ENCODE measurements at regions not wholly inside any gene's neighbourhood (a gene's known extent, or its start where the extent isn't known, plus 50 kb on each side); places are given as distances from the start of the nearest gene placed in this dataset.

DNA sequence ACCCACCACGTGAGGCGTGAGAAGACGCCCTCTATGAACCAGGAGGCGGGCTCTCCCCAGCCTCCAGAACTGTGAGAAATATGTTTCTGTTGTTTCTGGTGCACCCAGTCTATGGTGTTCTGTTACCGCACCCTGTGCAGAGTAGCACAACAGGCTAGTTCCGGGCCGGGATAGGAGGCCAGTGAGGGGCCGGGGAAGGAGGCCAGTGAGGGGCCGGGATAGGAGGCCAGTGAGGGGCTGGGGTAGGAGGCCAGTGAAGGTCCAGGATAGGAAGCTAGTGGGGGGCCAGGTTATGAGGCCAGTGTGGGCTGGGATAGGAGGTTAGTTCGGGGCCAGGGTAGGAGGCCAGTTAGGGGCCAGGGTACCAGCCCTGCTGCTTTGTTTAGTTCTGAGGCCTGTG is 204.6 kb downstream of the BARX2 start:
- Histone ChIP-seq H3K18ac (ENCODE audit: insufficient read length, low read depth, low read length) (no peak overlapping the region), H2BK15ac (ENCODE audit: low read depth, low read length) (no peak overlapping the region), H2AK5ac (ENCODE audit: insufficient read length, low read length) (no peak overlapping the region), H2BK12ac (ENCODE audit: insufficient read length, low read depth, low read length) (no peak overlapping the region), H3K9ac (ENCODE audit: extremely low read depth, insufficient read length, low read length) (no peak overlapping the region), H2BK120ac (ENCODE audit: low read depth, low read length, poor library complexity, severe bottlenecking) (no peak overlapping the region), H3K27ac (ENCODE audit: insufficient read length, low read depth, low read length) (no peak overlapping the region), H2AFZ (ENCODE audit: low read length) (no peak overlapping the region), H4K5ac (ENCODE audit: insufficient read length, low read depth, low read length) (no peak overlapping the region), H3K23ac (ENCODE audit: insufficient read length, low read depth, low read length) (no peak overlapping the region), H3K79me2 (ENCODE audit: insufficient read depth, low read length) (no peaks in the 10 kb centered on the region), H3K4ac (ENCODE audit: low read depth, low read length) (no peak overlapping the region), H2BK20ac (ENCODE audit: low read depth, low read length, poor library complexity, severe bottlenecking) (no peak overlapping the region), H3K27me3 (ENCODE audit: insufficient read depth, low read length) (no peaks in the 10 kb centered on the region), H3K14ac (ENCODE audit: insufficient read depth, low read length) (no peak overlapping the region), H4K91ac (ENCODE audit: insufficient read length, low read depth, low read length) (no peak overlapping the region), H3K79me1 (ENCODE audit: insufficient read depth, low read depth, low read length, poor library complexity, severe bottlenecking) (no peaks in the 10 kb centered on the region), H2BK5ac (ENCODE audit: insufficient read length, low read length) (no peak overlapping the region), H4K8ac (replicated peaks; ENCODE audit: insufficient read length, low read depth, low read length) (no peak overlapping the region), H3K56ac (ENCODE audit: insufficient read length, low read depth, low read length) (no peak overlapping the region), H3K4me2 (ENCODE audit: insufficient read depth, insufficient read length, low read length) (no peak overlapping the region), H3K9me3 (ENCODE audit: control insufficient read depth, low read depth, low read length) (no peaks in the 10 kb centered on the region), H3K4me1 (ENCODE audit: insufficient read depth, low read length) (no peaks in the 10 kb centered on the region), H3T11ph (ENCODE audit: low read length) (no peak overlapping the region), H4K20me1 (ENCODE audit: control insufficient read depth, insufficient read depth, insufficient read length) (no peaks in the 10 kb centered on the region), H3K23me2 (ENCODE audit: insufficient read length, low read depth, low read length, poor library complexity, severe bottlenecking) (no peaks in the 10 kb centered on the region)
- H3K27ac Mint-ChIP-seq, result no peak overlapping the region
- TF ChIP-seq, protein P1, sequence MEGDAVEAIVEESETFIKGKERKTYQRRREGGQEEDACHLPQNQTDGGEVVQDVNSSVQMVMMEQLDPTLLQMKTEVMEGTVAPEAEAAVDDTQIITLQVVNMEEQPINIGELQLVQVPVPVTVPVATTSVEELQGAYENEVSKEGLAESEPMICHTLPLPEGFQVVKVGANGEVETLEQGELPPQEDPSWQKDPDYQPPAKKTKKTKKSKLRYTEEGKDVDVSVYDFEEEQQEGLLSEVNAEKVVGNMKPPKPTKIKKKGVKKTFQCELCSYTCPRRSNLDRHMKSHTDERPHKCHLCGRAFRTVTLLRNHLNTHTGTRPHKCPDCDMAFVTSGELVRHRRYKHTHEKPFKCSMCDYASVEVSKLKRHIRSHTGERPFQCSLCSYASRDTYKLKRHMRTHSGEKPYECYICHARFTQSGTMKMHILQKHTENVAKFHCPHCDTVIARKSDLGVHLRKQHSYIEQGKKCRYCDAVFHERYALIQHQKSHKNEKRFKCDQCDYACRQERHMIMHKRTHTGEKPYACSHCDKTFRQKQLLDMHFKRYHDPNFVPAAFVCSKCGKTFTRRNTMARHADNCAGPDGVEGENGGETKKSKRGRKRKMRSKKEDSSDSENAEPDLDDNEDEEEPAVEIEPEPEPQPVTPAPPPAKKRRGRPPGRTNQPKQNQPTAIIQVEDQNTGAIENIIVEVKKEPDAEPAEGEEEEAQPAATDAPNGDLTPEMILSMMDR (conservative IDR thresholded peaks at IDR 0.05), result no peak
- no peaks in the 10 kb centered on the region; a peak in 1 of 5 replicates for H3K9me3 Mint-ChIP-seq
- H3K4me1 Mint-ChIP-seq, result no peaks in the 10 kb centered on the region
- WGBS (ENCODE audit: extremely low coverage, insufficient read length, low lambda C conversion rate), result no CpG with 5 or more reads among the region's 10 CpGs
- H3K4me3 Mint-ChIP-seq, result no peak overlapping the region
- H3K27me3 Mint-ChIP-seq (ENCODE audit: low read depth), result peaks cover 6% of the 10 kb centered on the region; the same call in 1 of the 2 replicates
- H3K36me3 Mint-ChIP-seq (ENCODE audit: insufficient read depth in 1 of 3, low read depth in 3 of 3), result no peaks in the 10 kb centered on the region
- no peak for DNase-seq
